Keratinocyte (primary cell): ENCODE measurements at regions not wholly inside any gene's neighbourhood (a gene's known extent, or its start where the extent isn't known, plus 50 kb on each side); places are given as distances from the start of the nearest gene placed in this dataset.

Experiments
- DNase-seq: peaks from one replicate; pipeline ENCODE4 v3.0.0-alpha.2; 2011; ENCODE audit warnings: low read depth, missing footprints, low spot score
- FAIRE-seq: peaks from 2 replicates; lab custom pipeline; 2011; peaks lifted over from hg19 to GRCh38; lab: Jason Lieb, UNC
- H2AFZ ChIP-seq: 2 replicates; pipeline ENCODE4 v1.6.0; 2012; ENCODE audit warnings: low read length, control low read depth, inconsistent platforms; ENCODE audit not compliant: control insufficient read depth
- H3K27ac ChIP-seq: 2 replicates; pipeline ENCODE4 v1.5.1; 2011; ENCODE audit warnings: low read length; ENCODE audit not compliant: control insufficient read depth, insufficient read depth
- H3K27me3 ChIP-seq: 3 replicates; pipeline ENCODE4 v1.6.0; 2011; ENCODE audit warnings: low read length; ENCODE audit not compliant: control insufficient read depth, insufficient read depth; ENCODE audit errors: extremely low read depth
- H3K36me3 ChIP-seq, 2 experiments: 2 replicates in 1 of 2; 3 replicates in 1 of 2; pipeline ENCODE4 v1.5.1; 2011; ENCODE audit warnings: low read length in 2 of 2, mild to moderate bottlenecking in 1 of 2; ENCODE audit not compliant: control insufficient read depth in 2 of 2, insufficient read depth in 2 of 2; ENCODE audit errors: extremely low read depth in 1 of 2
- H3K4me1 ChIP-seq: 3 replicates; pipeline ENCODE4 v1.5.1; 2011; ENCODE audit warnings: low read length; ENCODE audit not compliant: control insufficient read depth, insufficient read depth; ENCODE audit errors: extremely low read depth
- H3K4me2 ChIP-seq: 3 replicates; pipeline ENCODE4 v1.6.0; 2011; ENCODE audit warnings: low read depth, low read length; ENCODE audit not compliant: control insufficient read depth, insufficient read depth; ENCODE audit errors: extremely low read depth
- H3K4me3 ChIP-seq, 3 experiments: fragments of 200-600 bp in 1 of 3; sonication (generic) in 1 of 3; 2 replicates in 2 of 3; 3 replicates in 1 of 3; pipeline ENCODE4 v1.5.1; 2011 to 2016; ENCODE audit warnings: low read length in 3 of 3, mild to moderate bottlenecking in 3 of 3, control low read depth in 2 of 3, inconsistent platforms in 1 of 3, low read depth in 1 of 3, mixed read lengths in 1 of 3, mixed run types in 1 of 3, moderate library complexity in 1 of 3; ENCODE audit not compliant: control insufficient read depth in 2 of 3, insufficient read depth in 2 of 3; ENCODE audit errors: extremely low read depth in 1 of 3
- H3K79me2 ChIP-seq: 2 replicates; pipeline ENCODE4 v1.6.0; 2012; ENCODE audit warnings: low read length; ENCODE audit not compliant: control insufficient read depth, insufficient read depth
- H3K9ac ChIP-seq: 3 replicates; pipeline ENCODE4 v1.6.0; 2011; ENCODE audit warnings: low read length; ENCODE audit not compliant: control insufficient read depth, insufficient read depth; ENCODE audit errors: extremely low read depth
- H3K9me1 ChIP-seq: 3 replicates; pipeline ENCODE4 v1.6.0; 2011; ENCODE audit warnings: low read length; ENCODE audit not compliant: control insufficient read depth, insufficient read depth; ENCODE audit errors: extremely low read depth
- H3K9me3 ChIP-seq: 2 replicates; pipeline ENCODE4 v1.5.1; 2012; ENCODE audit warnings: low read depth, low read length; ENCODE audit not compliant: control insufficient read depth
- H4K20me1 ChIP-seq: 3 replicates; pipeline ENCODE4 v1.6.0; 2011; ENCODE audit warnings: low read length; ENCODE audit not compliant: control insufficient read depth, insufficient read depth; ENCODE audit errors: extremely low read depth
- CTCF ChIP-seq, 3 experiments: IDR thresholded peaks in 1 of 3; conservative IDR thresholded peaks in 1 of 3; optimal IDR thresholded peaks in 1 of 3; 2 replicates in 2 of 3; 3 replicates in 1 of 3; pipeline versions ENCODE3 to v1.5.1; 2011; ENCODE audit warnings: low read length in 3 of 3, mild to moderate bottlenecking in 3 of 3, moderate library complexity in 2 of 3, control low read depth in 1 of 3, inconsistent platforms in 1 of 3; ENCODE audit not compliant: insufficient read depth in 2 of 3; ENCODE audit errors: extremely low read depth in 1 of 3
- EZH2 ChIP-seq: IDR thresholded peaks from one replicate; pipeline ENCODE4 v1.6.1; 2012; ENCODE audit warnings: inconsistent platforms, mild to moderate bottlenecking, low read length, moderate library complexity
- dilution Hi-C: fragments of 300-500 bp; cut with MboI; formaldehyde crosslinking; loops from one replicate; pipeline ENCODE4 v1.7.0; 2020; ENCODE audit warnings: low sequenced_read_pairs; ENCODE audit not compliant: extremely low pct_ligation_motif_present

GRCh38 chr5:4348919-4349318, 753.3 kb downstream of the IRX1 start:
- H3K79me2 ChIP-seq = no peaks in the 10 kb centered on the region
- H3K9me3 ChIP-seq = peaks cover 2% of the 10 kb centered on the region
- no peaks in the 10 kb centered on the region for H3K27me3 ChIP-seq
- H3K4me2 ChIP-seq = no peak overlapping the region
- H3K27ac ChIP-seq = no peak overlapping the region
- no peaks in the 10 kb centered on the region for H3K9me1 ChIP-seq
- FAIRE-seq (no peak), DNase-seq (no peak)
- H3K36me3 ChIP-seq = no peaks in the 10 kb centered on the region
- TF ChIP-seq EZH2 = no peak
- no peak for TF ChIP-seq CTCF (optimal IDR thresholded peaks at IDR 0.05 in 1 of 3, IDR thresholded peaks at IDR 0.05 in 1 of 3, conservative IDR thresholded peaks at IDR 0.05 in 1 of 3; ENCODE audit: extremely low read depth in 1 of 3, insufficient read depth in 2 of 3, low read length in 3 of 3)
- dilution Hi-C loops = no loop called here
- H2AFZ ChIP-seq = no peak overlapping the region
- no peak overlapping the region for H3K9ac ChIP-seq
- H4K20me1 ChIP-seq = no peaks in the 10 kb centered on the region
- H3K4me3 ChIP-seq = no peak overlapping the region
- no peaks in the 10 kb centered on the region for H3K4me1 ChIP-seq

GRCh38 chr5:4356201-4356600, 760.6 kb downstream of the IRX1 start:
- DNase-seq (no peak), FAIRE-seq (no peak)
- no peak overlapping the region for H3K4me2 ChIP-seq
- H3K36me3 ChIP-seq = no peaks in the 10 kb centered on the region
- no peak overlapping the region for H3K4me3 ChIP-seq
- H3K9me1 ChIP-seq = no peaks in the 10 kb centered on the region
- H3K79me2 ChIP-seq = no peaks in the 10 kb centered on the region
- no peaks in the 10 kb centered on the region for H3K27me3 ChIP-seq
- no peak for TF ChIP-seq EZH2
- TF ChIP-seq CTCF (optimal IDR thresholded peaks at IDR 0.05 in 1 of 3, IDR thresholded peaks at IDR 0.05 in 1 of 3, conservative IDR thresholded peaks at IDR 0.05 in 1 of 3; ENCODE audit: extremely low read depth in 1 of 3, insufficient read depth in 2 of 3, low read length in 3 of 3) = no peak
- no peak overlapping the region for H2AFZ ChIP-seq
- dilution Hi-C loops = no loop called here
- H4K20me1 ChIP-seq = no peaks in the 10 kb centered on the region
- H3K9ac ChIP-seq = no peak overlapping the region
- H3K27ac ChIP-seq = no peak overlapping the region
- H3K9me3 ChIP-seq = peaks cover 6% of the 10 kb centered on the region
- no peaks in the 10 kb centered on the region for H3K4me1 ChIP-seq
